CD14-positive monocyte (primary cell): ENCODE measurements at regions not wholly inside any gene's neighbourhood (a gene's known extent, or its start where the extent isn't known, plus 50 kb on each side); places are given as distances from the start of the nearest gene placed in this dataset.

Experiments
- DNase-seq, 3 donors: peaks; one replicate each; pipeline ENCODE4 v3.0.0-alpha.2; 2011 to 2022
- H2AFZ ChIP-seq: 2 replicates; pipeline ENCODE4 v1.6.0; 2012; ENCODE audit warnings: mild to moderate bottlenecking, low read depth, low read length, inconsistent platforms; ENCODE audit not compliant: insufficient read depth, poor library complexity, severe bottlenecking
- H3K27ac ChIP-seq, 2 donors: 1 replicate in 1 of 2; 2 replicates in 1 of 2; pipeline ENCODE4 v1.5.1; 2012 to 2013; ENCODE audit warnings: low read length in 2 of 2, control low read depth in 1 of 2, inconsistent platforms in 1 of 2, low read depth in 1 of 2, mild to moderate bottlenecking in 1 of 2
- H3K27me3 ChIP-seq, 2 donors: one replicate each; pipeline versions ENCODE4 v1.6.0 to v1.6.1; 2011 to 2013; ENCODE audit warnings: low read length in 2 of 2; ENCODE audit not compliant: control insufficient read depth in 2 of 2, insufficient read depth in 2 of 2
- H3K36me3 ChIP-seq, 2 donors: replicated peaks in 1 of 2; 1 replicate in 1 of 2; 2 replicates in 1 of 2; pipeline versions ENCODE4 v1.5.1 to v1.6.1; 2012 to 2013; ENCODE audit warnings: low read length in 2 of 2, control low read depth in 1 of 2, inconsistent platforms in 1 of 2, mild to moderate bottlenecking in 1 of 2; ENCODE audit not compliant: insufficient read depth in 2 of 2, control insufficient read depth in 1 of 2
- H3K4me1 ChIP-seq, 2 donors: 1 replicate in 1 of 2; 2 replicates in 1 of 2; pipeline versions ENCODE4 v1.5.1 to v1.6.1; 2012 to 2013; ENCODE audit warnings: low read length in 2 of 2, control low read depth in 1 of 2, inconsistent platforms in 1 of 2, mild to moderate bottlenecking in 1 of 2, moderate library complexity in 1 of 2; ENCODE audit not compliant: insufficient read depth in 2 of 2, control insufficient read depth in 1 of 2
- H3K4me2 ChIP-seq: replicated peaks from 2 replicates; pipeline ENCODE3; 2012; ENCODE audit warnings: low read length, moderate library complexity, mild to moderate bottlenecking; ENCODE audit not compliant: poor library complexity, severe bottlenecking; ENCODE audit errors: extremely low read depth
- H3K4me3 ChIP-seq, 3 experiments: fragments of 200-600 bp in 1 of 3; sonication (generic) in 1 of 3; replicated peaks in 1 of 3; 1 replicate in 2 of 3; 2 replicates in 1 of 3; pipeline ENCODE4 v1.5.1; 2011 to 2013; ENCODE audit warnings: low read length in 3 of 3, mild to moderate bottlenecking in 3 of 3, control low read depth in 2 of 3, low read depth in 2 of 3, inconsistent platforms in 1 of 3, moderate library complexity in 1 of 3
- H3K79me2 ChIP-seq: 2 replicates; pipeline ENCODE4 v1.6.0; 2012; ENCODE audit warnings: mild to moderate bottlenecking, control low read depth, inconsistent platforms, low read length, moderate library complexity; ENCODE audit not compliant: insufficient read depth
- H3K9ac ChIP-seq: 2 replicates; pipeline ENCODE4 v1.6.0; 2017; ENCODE audit warnings: low read length, mild to moderate bottlenecking; ENCODE audit not compliant: insufficient read depth, poor library complexity, severe bottlenecking
- H3K9me3 ChIP-seq, 2 donors: replicated peaks in 1 of 2; 1 replicate in 1 of 2; 2 replicates in 1 of 2; pipeline versions ENCODE4 v1.5.1 to v1.6.1; 2012 to 2013; ENCODE audit warnings: low read length in 2 of 2, control low read depth in 1 of 2; ENCODE audit not compliant: control insufficient read depth in 1 of 2, insufficient read depth in 1 of 2
- H4K20me1 ChIP-seq: 2 replicates; pipeline ENCODE4 v1.6.0; 2012; ENCODE audit warnings: mild to moderate bottlenecking, low read length, control low read depth, moderate library complexity; ENCODE audit not compliant: insufficient read depth
- H3K27ac Mint-ChIP-seq, 7 donors: one replicate each; pipeline ENCODE4 v1.8.0; 2020; ENCODE audit warnings: mild to moderate bottlenecking in 7 of 7, mixed read lengths in 7 of 7, moderate library complexity in 6 of 7, inconsistent platforms in 2 of 7
- H3K27me3 Mint-ChIP-seq, 3 donors: one replicate each; pipeline ENCODE4 v1.8.0; 2021 to 2022; ENCODE audit warnings: low read depth in 3 of 3, mild to moderate bottlenecking in 3 of 3, mixed read lengths in 3 of 3, moderate library complexity in 3 of 3, inconsistent platforms in 1 of 3
- H3K36me3 Mint-ChIP-seq, 2 donors: one replicate each; pipeline ENCODE4 v1.8.0; 2020; ENCODE audit warnings: mixed read lengths in 2 of 2, inconsistent platforms in 1 of 2, mild to moderate bottlenecking in 1 of 2
- H3K4me1 Mint-ChIP-seq: one replicate; pipeline ENCODE4 v1.8.0; 2020; ENCODE audit warnings: mild to moderate bottlenecking, mixed read lengths
- H3K4me3 Mint-ChIP-seq, 2 donors: one replicate each; pipeline ENCODE4 v1.8.0; 2020; ENCODE audit warnings: mild to moderate bottlenecking in 2 of 2, mixed read lengths in 2 of 2, moderate library complexity in 1 of 2
- H3K9me3 Mint-ChIP-seq, 7 donors: one replicate each; pipeline ENCODE4 v1.8.0; 2020 to 2022; ENCODE audit warnings: mixed read lengths in 7 of 7, mild to moderate bottlenecking in 6 of 7, moderate library complexity in 6 of 7, inconsistent platforms in 2 of 7
- CTCF ChIP-seq: fragments of 200-600 bp; IDR thresholded peaks from one replicate; pipeline ENCODE4 v1.8.0; 2022; ENCODE audit warnings: antibody characterized with exemption, mild to moderate bottlenecking
- WGBS: methylation state at CpG from one replicate; pipeline ENCODE4 v1.1.5; 2013; ENCODE audit warnings: missing lambda C conversion rate; ENCODE audit not compliant: insufficient coverage; 5-methylcytosine and 5-hydroxymethylcytosine counted together
- intact Hi-C, 2 donors: fragments of 100-400 bp; cut with micrococcal nuclease; formaldehyde crosslinking; loops; one replicate each; pipeline versions ENCODE4 v1.15.0 to v1.15.1; 2023

GRCh38 chr6:163944897-163945296 is 530.4 kb downstream of the QKI start:
- peaks cover 22 to 52% (median 27%) of the 10 kb centered on the region in 3 donors for H3K27me3 Mint-ChIP-seq
- DNase-seq: no peak
- H3K27me3 ChIP-seq: peaks cover 8 to 28% of the 10 kb centered on the region in 2 donors
- no peak overlapping the region for H3K4me3 ChIP-seq
- no peaks in the 10 kb centered on the region for H3K4me1 ChIP-seq
- H3K4me1 Mint-ChIP-seq: no peaks in the 10 kb centered on the region
- H3K9ac ChIP-seq: no peak overlapping the region
- H3K36me3 Mint-ChIP-seq: no peaks in the 10 kb centered on the region
- 83% methylated on average over 4 of the region's 11 CpGs for WGBS
- H3K4me2 ChIP-seq: no peak overlapping the region
- H4K20me1 ChIP-seq: no peaks in the 10 kb centered on the region
- peaks cover 0 to 3% (median 0%) of the 10 kb centered on the region in 7 donors for H3K9me3 Mint-ChIP-seq
- H3K27ac Mint-ChIP-seq: no peak overlapping the region
- no peaks in the 10 kb centered on the region for H3K9me3 ChIP-seq
- no peak for TF ChIP-seq CTCF
- H3K4me3 Mint-ChIP-seq: peak overlapping the region in 1 of 2 donors; percentile 26
- H3K79me2 ChIP-seq: no peaks in the 10 kb centered on the region
- intact Hi-C loops: no loop called here
- no peaks in the 10 kb centered on the region for H3K36me3 ChIP-seq
- no peak overlapping the region for H2AFZ ChIP-seq
- H3K27ac ChIP-seq: no peak overlapping the region

- no peak for DNase-seq
- Histone ChIP-seq H3K27ac (no peak overlapping the region), H3K9me3 (no peaks in the 10 kb centered on the region), H3K4me3 (no peak overlapping the region), H3K9ac (no peak overlapping the region), H3K4me2 (no peak overlapping the region), H3K27me3 (peaks cover 8 to 28% of the 10 kb centered on the region in 2 donors), H3K79me2 (no peaks in the 10 kb centered on the region), H4K20me1 (no peaks in the 10 kb centered on the region), H3K4me1 (no peaks in the 10 kb centered on the region), H3K36me3 (no peaks in the 10 kb centered on the region), H2AFZ (no peak overlapping the region)
- intact Hi-C loops: no loop called here
- Mint-ChIP-seq H3K27ac (no peak overlapping the region), H3K27me3 (peaks cover 22 to 51% (median 34%) of the 10 kb centered on the region in 3 donors), H3K9me3 (peaks cover 0 to 4% (median 3%) of the 10 kb centered on the region in 7 donors), H3K4me3 (peak overlapping the region in 1 of 2 donors; percentile 61), H3K36me3 (no peaks in the 10 kb centered on the region), H3K4me1 (no peaks in the 10 kb centered on the region)
- 26% methylated on average over 12 of the region's 16 CpGs for WGBS
- TF ChIP-seq CTCF: no peak
Observed at GRCh38 chr6:163943607-163944385, 529.3 kb downstream of the QKI start.
